Astrocyte (in vitro differentiated cells and primary cell): ENCODE measurements at regions not wholly inside any gene's neighbourhood (a gene's known extent, or its start where the extent isn't known, plus 50 kb on each side); places are given as distances from the start of the nearest gene placed in this dataset.

Experiments
- DNase-seq: peaks from one replicate; pipeline ENCODE4 v3.0.0-alpha.2; 2010; ENCODE audit warnings: low read depth
- FAIRE-seq: peaks from 2 replicates; lab custom pipeline; 2011; peaks lifted over from hg19 to GRCh38; lab: Jason Lieb, UNC
- H2AFZ ChIP-seq: 2 replicates; pipeline ENCODE4 v1.6.0; 2012; ENCODE audit warnings: low read depth, low read length, inconsistent platforms
- H3K27ac ChIP-seq: 2 replicates; pipeline ENCODE4 v1.5.1; 2011; ENCODE audit warnings: low read depth, low read length, inconsistent platforms
- H3K27me3 ChIP-seq: 2 replicates; pipeline ENCODE4 v1.6.0; 2011; ENCODE audit warnings: low read length, inconsistent platforms; ENCODE audit not compliant: insufficient read depth
- H3K36me3 ChIP-seq: 2 replicates; pipeline ENCODE4 v1.5.1; 2011; ENCODE audit warnings: low read length, inconsistent platforms; ENCODE audit not compliant: insufficient read depth
- H3K4me1 ChIP-seq: 2 replicates; pipeline ENCODE4 v1.5.1; 2011; ENCODE audit warnings: low read length, inconsistent platforms; ENCODE audit not compliant: insufficient read depth
- H3K4me2 ChIP-seq: 2 replicates; pipeline ENCODE4 v1.6.0; 2012; ENCODE audit warnings: low read length, inconsistent platforms
- H3K4me3 ChIP-seq: 2 replicates; pipeline ENCODE4 v1.5.1; 2011; ENCODE audit warnings: low read depth, mild to moderate bottlenecking, low read length, inconsistent platforms; ENCODE audit not compliant: insufficient read depth
- H3K79me2 ChIP-seq: 2 replicates; pipeline ENCODE4 v1.6.0; 2012; ENCODE audit warnings: mild to moderate bottlenecking, low read length, inconsistent platforms; ENCODE audit not compliant: insufficient read depth
- H3K9ac ChIP-seq: 2 replicates; pipeline ENCODE4 v1.6.0; 2012; ENCODE audit warnings: mild to moderate bottlenecking, low read length, inconsistent platforms
- H3K9me3 ChIP-seq: 2 replicates; pipeline ENCODE4 v1.5.1; 2012; ENCODE audit warnings: low read depth, mild to moderate bottlenecking, low read length, inconsistent platforms; ENCODE audit not compliant: insufficient read depth
- H4K20me1 ChIP-seq: 2 replicates; pipeline ENCODE4 v1.6.0; 2012; ENCODE audit warnings: low read length, inconsistent platforms; ENCODE audit not compliant: insufficient read depth
- H3K27ac Mint-ChIP-seq: one replicate; pipeline ENCODE4 v1.8.0; 2021; ENCODE audit warnings: mild to moderate bottlenecking, mixed read lengths; ENCODE audit not compliant: unreplicated experiment
- H3K27me3 Mint-ChIP-seq: one replicate; pipeline ENCODE4 v1.8.0; 2021; ENCODE audit warnings: low read depth, mixed read lengths; ENCODE audit not compliant: unreplicated experiment
- H3K36me3 Mint-ChIP-seq: one replicate; pipeline ENCODE4 v1.8.0; 2021; ENCODE audit warnings: low read depth, mixed read lengths; ENCODE audit not compliant: unreplicated experiment
- H3K4me1 Mint-ChIP-seq: one replicate; pipeline ENCODE4 v1.8.0; 2021; ENCODE audit warnings: low read depth, mixed read lengths; ENCODE audit not compliant: unreplicated experiment
- H3K4me3 Mint-ChIP-seq: one replicate; pipeline ENCODE4 v1.8.0; 2021; ENCODE audit warnings: mild to moderate bottlenecking, moderate library complexity, mixed read lengths; ENCODE audit not compliant: unreplicated experiment
- H3K9me3 Mint-ChIP-seq: one replicate; pipeline ENCODE4 v1.8.0; 2021; ENCODE audit warnings: mild to moderate bottlenecking, mixed read lengths; ENCODE audit not compliant: unreplicated experiment
- CTCF ChIP-seq: IDR thresholded peaks from 2 replicates; pipeline ENCODE4 v1.5.1; 2011; ENCODE audit warnings: low read depth, mild to moderate bottlenecking, inconsistent platforms, low read length, moderate library complexity; ENCODE audit not compliant: insufficient read depth
- EZH2 ChIP-seq: IDR thresholded peaks from 2 replicates; pipeline ENCODE4 v1.6.1; 2012; ENCODE audit warnings: mild to moderate bottlenecking, low read length, inconsistent platforms; ENCODE audit not compliant: insufficient read depth

- H4K20me1 ChIP-seq, result no peaks in the 10 kb centered on the region
- no peak overlapping the region for H3K4me3 Mint-ChIP-seq
- H3K9me3 Mint-ChIP-seq, result peaks cover 3% of the 10 kb centered on the region
- no peak overlapping the region for H3K27ac Mint-ChIP-seq
- no peaks in the 10 kb centered on the region for H3K4me1 ChIP-seq
- no peaks in the 10 kb centered on the region for H3K36me3 Mint-ChIP-seq
- H3K27me3 ChIP-seq, result no peaks in the 10 kb centered on the region
- TF ChIP-seq CTCF (no peak), EZH2 (no peak)
- DNase-seq (no peak), FAIRE-seq (no peak)
- peaks cover 11% of the 10 kb centered on the region for H3K27me3 Mint-ChIP-seq
- H3K36me3 ChIP-seq, result no peaks in the 10 kb centered on the region
- no peaks in the 10 kb centered on the region for H3K79me2 ChIP-seq
- H3K4me2 ChIP-seq, result no peak overlapping the region
- H2AFZ ChIP-seq, result no peak overlapping the region
- H3K9ac ChIP-seq, result no peak overlapping the region
- H3K4me3 ChIP-seq, result no peak overlapping the region
- H3K4me1 Mint-ChIP-seq, result no peaks in the 10 kb centered on the region
- no peak overlapping the region for H3K27ac ChIP-seq
- H3K9me3 ChIP-seq, result no peaks in the 10 kb centered on the region
These were observed 695.0 kb upstream of the NRP1 start for GRCh38 chr10:34029455-34029854.

GRCh38 chr10:34028936-34029335, 694.5 kb upstream of the NRP1 start:
- H3K36me3 Mint-ChIP-seq, result no peaks in the 10 kb centered on the region
- no peak overlapping the region for H3K27ac Mint-ChIP-seq

More at GRCh38 chr10:34028936-34029335, 694.5 kb upstream of the NRP1 start:
- H3K27me3 ChIP-seq, result no peaks in the 10 kb centered on the region
- H3K4me1 ChIP-seq, result no peaks in the 10 kb centered on the region
- no peak for FAIRE-seq
- no peaks in the 10 kb centered on the region for H4K20me1 ChIP-seq
- H3K36me3 ChIP-seq, result no peaks in the 10 kb centered on the region
- Mint-ChIP-seq H3K4me1 (no peaks in the 10 kb centered on the region), H3K9me3 (peaks cover 3% of the 10 kb centered on the region), H3K27me3 (peaks cover 11% of the 10 kb centered on the region), H3K4me3 (no peak overlapping the region)
- no peaks in the 10 kb centered on the region for H3K9me3 ChIP-seq
- H3K4me2 ChIP-seq, result no peak overlapping the region
- H3K27ac ChIP-seq, result no peak overlapping the region
- H2AFZ ChIP-seq, result no peak overlapping the region
- no peaks in the 10 kb centered on the region for H3K79me2 ChIP-seq
- H3K9ac ChIP-seq, result no peak overlapping the region
- TF ChIP-seq CTCF, result no peak
- TF ChIP-seq EZH2, result no peak
- no peak for DNase-seq
- H3K4me3 ChIP-seq, result no peak overlapping the region
